H1 (cell line): ENCODE measurements at regions not wholly inside any gene's neighbourhood (a gene's known extent, or its start where the extent isn't known, plus 50 kb on each side); places are given as distances from the start of the nearest gene placed in this dataset.

Source experiments
- CTCF ChIA-PET: fragments of 300-600 bp; sonication (Branson Sonifier 250); formaldehyde crosslinking; loops from one replicate; lab custom pipeline; 2021; ENCODE audit not compliant: partially characterized antibody; lab: Charles Lee
- POLR2A ChIA-PET: fragments of 300-600 bp; sonication (Branson Sonifier 250); formaldehyde crosslinking; loops from one replicate; lab custom pipeline; 2021; ENCODE audit warnings: inconsistent platforms; ENCODE audit not compliant: partially characterized antibody; lab: Charles Lee
- DNase-seq, 2 experiments: peaks; one replicate each; pipeline versions ENCODE4 v3.0.0 to v3.0.0-alpha.2; 2010 to 2022; ENCODE audit warnings: low spot score in 2 of 2, low read depth in 1 of 2, mixed read lengths in 1 of 2
- FAIRE-seq: peaks from 2 replicates; lab custom pipeline; 2011; peaks lifted over from hg19 to GRCh38; lab: Jason Lieb, UNC
- H2AFZ ChIP-seq: 2 replicates; pipeline ENCODE4 v1.8.1; 2012; ENCODE audit warnings: low read length, inconsistent platforms
- H2AK5ac ChIP-seq: 2 replicates; pipeline ENCODE4 v1.6.1; 2013; ENCODE audit warnings: low read depth, low read length
- H2BK120ac ChIP-seq: replicated peaks from 2 replicates; pipeline ENCODE3; 2013; ENCODE audit warnings: low read depth, low read length, inconsistent platforms
- H2BK12ac ChIP-seq: 2 replicates; pipeline ENCODE4 v1.6.1; 2013; ENCODE audit warnings: low read depth, low read length
- H2BK15ac ChIP-seq: 2 replicates; pipeline ENCODE4 v1.6.1; 2013; ENCODE audit warnings: low read length
- H2BK20ac ChIP-seq: 2 replicates; pipeline ENCODE4 v1.6.1; 2013; ENCODE audit warnings: low read length
- H2BK5ac ChIP-seq: 2 replicates; pipeline ENCODE4 v1.6.1; 2013; ENCODE audit warnings: low read depth, low read length
- H3K14ac ChIP-seq: 2 replicates; pipeline ENCODE4 v1.6.1; 2013; ENCODE audit warnings: inconsistent platforms; ENCODE audit not compliant: insufficient read length
- H3K18ac ChIP-seq: 2 replicates; pipeline ENCODE4 v1.6.1; 2013; ENCODE audit warnings: low read length; ENCODE audit errors: extremely low read depth
- H3K23ac ChIP-seq: 2 replicates; pipeline ENCODE4 v1.6.1; 2013; ENCODE audit warnings: inconsistent platforms; ENCODE audit not compliant: insufficient read length
- H3K23me2 ChIP-seq: 2 replicates; pipeline ENCODE4 v1.6.1; 2013; ENCODE audit warnings: low read depth, low read length
- H3K27ac ChIP-seq: 2 replicates; pipeline ENCODE4 v1.6.1; 2011; ENCODE audit warnings: low read depth, low read length, inconsistent platforms
- H3K27me3 ChIP-seq, 4 experiments: replicated peaks in 1 of 4; 1 replicate in 1 of 4; 2 replicates in 3 of 4; pipeline versions ENCODE4 v1.6.1 to v1.8.1; 2011 to 2013; ENCODE audit warnings: low read length in 3 of 4, mild to moderate bottlenecking in 3 of 4, inconsistent platforms in 2 of 4, mixed read lengths in 2 of 4, moderate library complexity in 1 of 4; ENCODE audit not compliant: control insufficient read depth in 3 of 4, insufficient read depth in 3 of 4; ENCODE audit errors: extremely low read depth in 1 of 4
- H3K36me3 ChIP-seq, 4 experiments: 2 replicates each; pipeline versions ENCODE4 v1.6.1 to v1.8.1; 2011 to 2013; ENCODE audit warnings: mild to moderate bottlenecking in 4 of 4, low read length in 3 of 4, moderate library complexity in 2 of 4, control low read depth in 1 of 4, inconsistent platforms in 1 of 4; ENCODE audit not compliant: insufficient read depth in 4 of 4, control insufficient read depth in 2 of 4
- H3K4ac ChIP-seq: replicated peaks from 2 replicates; pipeline ENCODE3; 2013; ENCODE audit warnings: low read length, low read depth, mixed read lengths, inconsistent platforms; ENCODE audit not compliant: insufficient read length
- H3K4me1 ChIP-seq, 4 experiments: replicated peaks in 1 of 4; 1 replicate in 1 of 4; 2 replicates in 3 of 4; pipeline versions ENCODE4 v1.6.1 to v1.8.1; 2011 to 2013; ENCODE audit warnings: low read length in 3 of 4, inconsistent platforms in 2 of 4, mixed read lengths in 1 of 4; ENCODE audit not compliant: insufficient read depth in 4 of 4, control insufficient read depth in 3 of 4
- H3K4me2 ChIP-seq, 2 experiments: 2 replicates each; pipeline versions ENCODE4 v1.6.1 to v1.8.1; 2011 to 2013; ENCODE audit warnings: low read depth in 2 of 2, low read length in 2 of 2, control low read depth in 1 of 2, inconsistent platforms in 1 of 2, mild to moderate bottlenecking in 1 of 2; ENCODE audit not compliant: insufficient read depth in 1 of 2
- H3K4me3 ChIP-seq, 4 experiments: fragments of 200-600, 300-600 bp in 1 of 4; sonication (generic), shearing (Covaris generic), sonication (Bioruptor Twin) in 1 of 4; 2 replicates each; pipeline versions ENCODE4 v1.5.1 to v1.8.1; 2011 to 2016; ENCODE audit warnings: low read length in 4 of 4, low read depth in 3 of 4, control low read depth in 2 of 4, inconsistent platforms in 2 of 4, mild to moderate bottlenecking in 2 of 4, mixed read lengths in 1 of 4, moderate library complexity in 1 of 4; ENCODE audit not compliant: insufficient read depth in 2 of 4; ENCODE audit errors: extremely low read depth in 1 of 4
- H3K56ac ChIP-seq: replicated peaks from 2 replicates; pipeline ENCODE3; 2013; ENCODE audit warnings: low read depth, mild to moderate bottlenecking, mixed read lengths, low read length, inconsistent platforms; ENCODE audit not compliant: insufficient read length
- H3K79me1 ChIP-seq: 2 replicates; pipeline ENCODE4 v1.6.1; 2013; ENCODE audit warnings: low read depth, low read length, control low read depth
- H3K79me2 ChIP-seq, 2 experiments: 2 replicates each; pipeline versions ENCODE4 v1.6.1 to v1.8.1; 2012 to 2013; ENCODE audit warnings: low read length in 2 of 2, mild to moderate bottlenecking in 2 of 2, inconsistent platforms in 1 of 2; ENCODE audit not compliant: insufficient read depth in 2 of 2, control insufficient read depth in 1 of 2
- H3K9ac ChIP-seq, 4 experiments: replicated peaks in 1 of 4; 1 replicate in 1 of 4; 2 replicates in 3 of 4; pipeline versions ENCODE4 v1.6.1 to v1.8.1; 2011 to 2013; ENCODE audit warnings: low read depth in 3 of 4, low read length in 3 of 4, control low read depth in 2 of 4, mild to moderate bottlenecking in 2 of 4, moderate library complexity in 2 of 4, inconsistent platforms in 1 of 4; ENCODE audit errors: extremely low read depth in 1 of 4
- H3K9me3 ChIP-seq, 2 experiments: 2 replicates each; pipeline versions ENCODE4 v1.6.1 to v1.8.1; 2012 to 2013; ENCODE audit warnings: mild to moderate bottlenecking in 2 of 2, moderate library complexity in 2 of 2, control low read depth in 1 of 2, inconsistent platforms in 1 of 2, low read depth in 1 of 2, low read length in 1 of 2, mixed read lengths in 1 of 2; ENCODE audit not compliant: insufficient read depth in 2 of 2
- H4K20me1 ChIP-seq, 2 experiments: replicated peaks in 1 of 2; 2 replicates each; pipeline versions ENCODE3 to v1.8.1; 2011 to 2013; ENCODE audit warnings: inconsistent platforms in 2 of 2, low read length in 2 of 2, mild to moderate bottlenecking in 1 of 2; ENCODE audit not compliant: insufficient read depth in 2 of 2, control insufficient read depth in 1 of 2
- H4K5ac ChIP-seq: 2 replicates; pipeline ENCODE4 v1.6.1; 2013; ENCODE audit warnings: low read length, low read depth, mixed read lengths, inconsistent platforms; ENCODE audit not compliant: insufficient read length
- H4K8ac ChIP-seq: 2 replicates; pipeline ENCODE4 v1.8.0; 2013; ENCODE audit warnings: mild to moderate bottlenecking, moderate library complexity, low read length, inconsistent platforms; ENCODE audit not compliant: insufficient read depth; ENCODE audit errors: extremely low read depth
- H4K91ac ChIP-seq: replicated peaks from 2 replicates; pipeline ENCODE3; 2013; ENCODE audit warnings: low read length, mixed read lengths, inconsistent platforms; ENCODE audit not compliant: insufficient read length
- JUND ChIP-seq: IDR thresholded peaks from 2 replicates; pipeline ENCODE4 v1.6.1; 2011; ENCODE audit warnings: mild to moderate bottlenecking, improper control_type of control experiment, low read length
- RXRA ChIP-seq: IDR thresholded peaks from 2 replicates; pipeline ENCODE4 v1.6.1; 2011; ENCODE audit warnings: low read depth, mild to moderate bottlenecking, low read length, moderate library complexity; ENCODE audit not compliant: insufficient read depth
- SAP30 ChIP-seq: fragments of 300-600 bp; sonication (generic); IDR thresholded peaks from 2 replicates; pipeline ENCODE4 v1.7.1; 2012; ENCODE audit warnings: low read length, moderate library complexity, mild to moderate bottlenecking, inconsistent platforms; ENCODE audit not compliant: insufficient read depth, insufficient replicate concordance
- WGBS, 2 experiments: shearing (Covaris generic) in 1 of 2; methylation state at CpG; one replicate each; pipeline versions ENCODE4 v1.1.6 to v1.1.7; 2013 to 2015; ENCODE audit warnings: low lambda C conversion rate in 2 of 2, mixed read lengths in 2 of 2, inconsistent platforms in 1 of 2, low coverage in 1 of 2, missing lambda C conversion rate in 1 of 2; ENCODE audit not compliant: insufficient replicate concordance in 2 of 2, insufficient coverage in 1 of 2, insufficient read length in 1 of 2; ENCODE audit errors: extremely low coverage in 1 of 2, missing lambda C conversion rate in 1 of 2; 5-methylcytosine and 5-hydroxymethylcytosine counted together
- TF ChIP-seq, protein P1 (sequence below): IDR thresholded peaks from 2 replicates; pipeline ENCODE4 v1.6.1; 2012; ENCODE audit warnings: low read length, inconsistent platforms

DNA sequence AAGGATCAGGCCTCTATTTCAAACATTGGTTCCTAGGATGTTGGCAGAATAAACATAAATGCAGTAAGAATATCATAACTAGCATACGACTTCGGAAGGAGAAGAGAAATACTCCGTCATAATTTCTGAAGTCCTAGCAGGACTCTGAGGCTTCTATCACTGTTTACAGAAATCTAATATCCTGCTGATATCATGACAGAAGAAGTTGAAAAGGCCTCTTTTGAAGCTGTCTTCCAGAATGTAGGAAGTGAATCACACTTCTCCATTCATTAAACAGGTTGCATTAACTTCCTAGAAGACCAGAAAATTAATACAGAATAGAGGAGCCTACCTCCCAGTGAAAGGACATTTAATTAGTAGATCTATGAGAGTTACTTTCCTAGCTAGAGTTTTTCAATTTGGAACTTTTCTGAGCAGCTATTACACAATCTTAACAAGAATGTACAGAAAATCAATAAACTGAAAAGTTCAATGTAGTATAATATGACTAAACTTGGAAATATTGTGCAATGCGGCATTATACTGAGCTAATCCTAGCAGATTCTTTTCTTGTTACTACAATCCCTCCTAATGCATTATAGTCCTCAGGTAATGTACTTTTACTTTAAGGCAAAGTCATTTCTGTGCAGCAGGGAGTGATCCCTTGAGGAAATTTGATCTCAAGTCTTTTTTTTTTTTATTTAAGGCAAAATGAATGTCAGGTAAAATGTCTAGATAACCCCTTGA lies 622.6 kb upstream of the CELF2 start:
- FAIRE-seq (no peak), DNase-seq (no peak)
- H3K18ac ChIP-seq: no peak overlapping the region
- no peak overlapping the region for H3K9ac ChIP-seq
- H4K5ac ChIP-seq: no peak overlapping the region
- H4K8ac ChIP-seq: no peak overlapping the region
- no peak overlapping the region for H3K56ac ChIP-seq
- H3K14ac ChIP-seq: no peak overlapping the region
- no peak overlapping the region for H2BK5ac ChIP-seq
- no peak overlapping the region for H2BK15ac ChIP-seq
- no peak overlapping the region for H2BK12ac ChIP-seq
- H3K4me3 ChIP-seq: no peak overlapping the region
- H2AFZ ChIP-seq: no peak overlapping the region
- WGBS, 2 experiments: 92% methylated on average over 4 of the region's 4 CpGs; no CpG with 5 or more reads in 1 of the 2 experiments
- no peaks in the 10 kb centered on the region; a peak in 1 of 4 replicates for H3K9me3 ChIP-seq
- no peaks in the 10 kb centered on the region for H3K27me3 ChIP-seq
- H2BK120ac ChIP-seq: no peak overlapping the region
- POLR2A ChIA-PET: interaction anchor here (0.6 to 0.7 kb wide), 3 partner anchors 80 to 265 kb away, joined by 3 read pairs; no protein-coding TSS in a partner anchor
- no peaks in the 10 kb centered on the region for H3K79me2 ChIP-seq
- H3K27ac ChIP-seq: no peak overlapping the region
- H2AK5ac ChIP-seq: no peak overlapping the region
- no peak overlapping the region for H2BK20ac ChIP-seq
- H3K36me3 ChIP-seq: no peaks in the 10 kb centered on the region
- H4K91ac ChIP-seq: no peak overlapping the region
- H3K4me2 ChIP-seq: no peak overlapping the region
- TF ChIP-seq, protein P1, sequence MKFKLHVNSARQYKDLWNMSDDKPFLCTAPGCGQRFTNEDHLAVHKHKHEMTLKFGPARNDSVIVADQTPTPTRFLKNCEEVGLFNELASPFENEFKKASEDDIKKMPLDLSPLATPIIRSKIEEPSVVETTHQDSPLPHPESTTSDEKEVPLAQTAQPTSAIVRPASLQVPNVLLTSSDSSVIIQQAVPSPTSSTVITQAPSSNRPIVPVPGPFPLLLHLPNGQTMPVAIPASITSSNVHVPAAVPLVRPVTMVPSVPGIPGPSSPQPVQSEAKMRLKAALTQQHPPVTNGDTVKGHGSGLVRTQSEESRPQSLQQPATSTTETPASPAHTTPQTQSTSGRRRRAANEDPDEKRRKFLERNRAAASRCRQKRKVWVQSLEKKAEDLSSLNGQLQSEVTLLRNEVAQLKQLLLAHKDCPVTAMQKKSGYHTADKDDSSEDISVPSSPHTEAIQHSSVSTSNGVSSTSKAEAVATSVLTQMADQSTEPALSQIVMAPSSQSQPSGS: no peak
- no peak for TF ChIP-seq SAP30
- TF ChIP-seq JUND: no peak
- TF ChIP-seq RXRA: no peak
- no peaks in the 10 kb centered on the region for H4K20me1 ChIP-seq
- H3K79me1 ChIP-seq: no peaks in the 10 kb centered on the region
- no peak overlapping the region for H3K4ac ChIP-seq
- CTCF ChIA-PET: no interaction called here
- H3K23ac ChIP-seq: no peak overlapping the region
- H3K4me1 ChIP-seq: no peaks in the 10 kb centered on the region
- H3K23me2 ChIP-seq: no peaks in the 10 kb centered on the region
